Tongue (tissue), 1 donor: ENCODE measurements at regions not wholly inside any gene's neighbourhood (a gene's known extent, or its start where the extent isn't known, plus 50 kb on each side); places are given as distances from the start of the nearest gene placed in this dataset.

ENCODE experiments used
- DNase-seq: peaks from one replicate; pipeline ENCODE4 v3.0.0-alpha.2; 2015

DNA sequence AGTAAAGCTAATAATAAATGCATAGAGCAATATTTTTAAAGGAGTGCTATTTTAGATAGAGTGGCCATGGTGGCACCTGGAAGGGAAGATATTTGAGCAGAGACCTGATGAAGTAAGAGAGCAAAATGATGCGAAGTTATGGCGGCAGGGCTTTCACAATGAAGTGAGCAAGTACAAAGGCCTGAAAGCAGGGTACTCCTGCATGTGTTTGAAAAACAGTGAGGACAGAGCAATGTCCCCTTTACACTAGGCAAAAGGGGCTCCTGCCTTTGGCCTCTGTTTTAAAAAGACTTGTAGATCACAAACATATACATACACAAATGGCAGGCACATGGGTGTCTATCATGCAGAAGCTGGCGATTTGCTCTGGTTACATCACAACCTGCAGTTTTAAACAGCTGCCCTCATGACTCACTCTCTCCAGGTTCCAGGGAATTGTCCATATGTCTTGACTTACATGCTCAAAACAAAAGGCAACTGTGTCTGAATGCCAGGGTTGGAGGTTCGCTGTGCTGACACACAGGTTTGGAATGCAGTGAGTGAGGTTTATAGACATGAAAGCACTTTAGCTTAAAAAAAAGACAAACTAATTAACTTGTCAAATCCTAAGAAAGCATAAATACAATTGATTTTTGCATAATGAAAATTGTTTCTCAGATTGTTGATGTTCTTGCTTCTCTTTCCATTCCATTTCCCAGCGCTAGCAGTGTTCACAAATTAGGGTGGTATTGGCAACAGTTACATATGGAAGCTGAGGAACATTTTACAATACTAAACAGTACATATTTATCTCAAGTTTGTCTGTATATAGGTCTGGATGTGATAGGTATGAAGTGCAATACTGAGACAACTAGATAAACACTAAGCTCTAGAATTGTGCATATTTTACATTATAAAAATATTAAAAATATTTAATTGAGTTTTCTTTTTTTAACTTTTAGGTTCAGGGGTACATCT, 313.9 kb downstream of the BARHL2 start:
- DNase-seq, result peak; percentile 80

- DNase-seq, result no peak
Measured at GRCh38 chr1:90400131-90400530, 317.0 kb downstream of the BARHL2 start.

DNA sequence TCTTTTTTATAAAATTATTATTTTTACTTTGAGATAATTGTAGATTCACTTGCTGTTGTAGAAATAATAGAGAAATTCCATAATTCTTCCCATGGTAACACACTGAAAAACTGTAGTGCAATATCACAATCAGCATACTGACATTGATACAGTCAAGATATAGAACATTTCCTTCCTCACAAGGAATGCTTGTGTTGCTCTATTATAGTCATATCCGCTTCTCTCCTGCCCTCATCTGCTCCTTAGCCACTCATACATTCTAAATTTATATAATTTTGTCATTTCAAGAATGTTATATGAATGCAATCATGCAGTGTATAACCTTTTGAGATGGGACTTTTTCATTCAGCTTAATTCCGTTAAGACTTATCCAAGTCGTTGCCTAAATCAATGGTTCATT, 320.2 kb downstream of the BARHL2 start:
- DNase-seq, result no peak

GRCh38 chr1:90394247-90394646, 322.9 kb downstream of the BARHL2 start:
- DNase-seq, result no peak

DNA sequence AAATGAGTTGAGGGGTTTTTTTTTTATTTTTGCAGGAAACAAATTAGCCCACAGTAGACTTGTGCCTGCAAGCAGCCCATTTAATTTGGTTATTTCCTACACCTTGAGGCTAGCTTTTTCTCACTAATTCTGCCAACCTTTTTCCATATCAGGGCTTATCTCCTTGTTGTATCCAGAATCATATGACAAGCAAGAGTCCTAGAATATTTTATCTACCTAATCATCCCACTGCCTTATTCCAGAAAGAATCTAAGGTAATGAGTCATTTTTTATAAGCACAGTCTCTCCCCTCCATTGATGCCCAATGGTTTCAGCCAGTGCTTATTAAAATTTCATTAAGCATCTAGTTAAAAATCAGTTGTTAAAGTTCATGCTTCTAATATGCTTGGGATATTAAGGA, 324.1 kb downstream of the BARHL2 start:
- no peak for DNase-seq

DNA sequence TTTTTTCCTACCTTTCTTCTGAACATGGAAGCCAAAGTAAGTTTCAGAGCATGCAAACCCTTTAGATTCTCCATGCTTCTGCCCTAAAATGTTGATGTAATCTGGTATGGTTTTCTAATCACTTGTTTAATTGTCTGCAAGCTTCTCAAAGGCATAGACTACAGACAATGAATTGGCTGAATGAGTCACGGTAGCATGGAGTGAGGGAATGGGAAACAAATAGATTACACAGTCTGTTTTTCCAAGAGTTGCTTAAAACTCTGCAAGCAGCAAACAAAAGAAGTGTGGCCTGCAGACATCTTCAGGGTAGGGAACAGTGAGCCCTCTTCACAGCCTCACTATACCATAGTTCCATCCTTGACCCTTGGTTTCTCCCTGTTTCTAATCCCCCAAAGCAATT, 326.0 kb downstream of the BARHL2 start:
- DNase-seq, result no peak

- DNase-seq, result peak; percentile 36
Measured at GRCh38 chr1:90387805-90388204, 329.3 kb downstream of the BARHL2 start.

DNA sequence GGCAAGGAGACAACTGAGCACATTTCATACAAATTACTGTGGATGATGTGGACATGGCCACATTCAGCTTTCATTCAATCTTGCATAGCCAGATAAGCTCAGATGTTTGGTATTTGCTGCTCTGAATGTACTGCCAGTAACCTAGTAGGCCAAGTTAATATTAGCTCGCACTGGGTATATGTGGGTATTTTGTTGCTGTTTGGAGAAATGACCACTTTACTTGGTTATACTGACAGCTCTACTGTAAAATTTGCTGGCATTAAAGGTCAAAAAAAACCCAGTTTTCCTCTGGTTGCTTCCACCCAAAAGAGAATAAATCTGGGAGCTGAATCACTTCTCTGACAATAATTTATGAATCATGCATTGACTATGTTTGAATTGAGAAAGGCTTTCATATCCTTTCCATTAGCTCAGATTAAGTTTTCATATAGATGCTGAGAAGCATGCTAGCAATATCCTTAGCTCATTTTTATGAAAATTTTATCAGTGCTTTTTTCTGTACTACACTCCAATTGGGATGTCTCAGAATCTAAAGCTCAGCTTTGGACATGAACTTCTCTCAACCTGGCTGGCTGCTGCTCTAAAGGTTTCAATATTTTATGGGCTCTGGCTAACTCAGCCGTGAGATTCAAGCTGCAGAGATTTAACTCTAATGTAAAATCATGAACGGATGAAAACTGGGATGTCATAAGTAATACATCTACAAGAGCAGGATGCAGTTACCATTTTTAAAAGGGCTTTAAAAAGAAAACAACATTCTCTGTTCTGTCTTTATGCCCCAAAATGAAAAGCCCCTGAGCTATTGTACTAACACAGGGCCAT, 330.0 kb downstream of the BARHL2 start:
- peak; percentile 13 for DNase-seq

- DNase-seq, result no peak
Measured at GRCh38 chr1:90384193-90384592, 332.9 kb downstream of the BARHL2 start.

DNA sequence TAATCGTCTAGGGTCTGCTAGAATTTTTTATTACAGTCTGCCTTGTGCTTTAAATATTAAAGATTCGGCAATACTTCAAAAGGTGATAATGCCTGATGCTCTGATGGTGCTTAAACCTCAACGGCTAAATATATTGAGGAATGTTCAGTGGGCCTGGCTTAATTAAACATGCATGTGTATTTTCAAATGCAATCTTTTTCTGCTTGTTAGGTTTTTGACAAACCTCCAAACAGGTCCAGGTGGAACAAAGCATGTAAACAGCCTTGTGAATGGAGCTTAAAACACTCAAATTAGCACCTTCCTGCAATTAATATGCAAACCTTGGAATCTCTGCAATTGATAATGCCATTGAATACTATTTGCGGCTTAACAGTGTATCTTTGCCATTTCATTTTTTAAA, 334.9 kb downstream of the BARHL2 start:
- DNase-seq, result no peak

DNA sequence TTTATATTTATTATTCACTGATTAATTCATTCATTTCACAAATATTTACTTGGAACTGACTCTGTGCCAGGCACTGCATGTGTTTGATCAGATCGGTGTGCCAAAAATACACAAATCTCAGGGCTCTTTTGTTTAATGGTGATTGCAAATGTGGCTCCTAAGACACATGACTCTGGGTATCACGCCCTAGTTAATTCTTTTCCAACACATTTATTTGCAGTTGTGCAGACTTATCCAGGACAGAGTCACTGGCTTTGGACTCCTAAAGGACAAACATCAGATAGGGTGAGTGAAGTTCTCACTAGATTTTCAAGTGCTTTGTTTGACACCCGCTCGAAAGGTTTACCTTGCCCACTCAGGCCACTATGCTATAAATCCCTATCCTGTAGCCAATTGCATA, 335.5 kb downstream of the BARHL2 start:
- no peak for DNase-seq

- DNase-seq, result no peak
Measured at GRCh38 chr1:90371448-90371813, 345.7 kb downstream of the BARHL2 start.

GRCh38 chr1:90370686-90371447, 346.2 kb downstream of the BARHL2 start:
- peak; percentile 21 for DNase-seq

- DNase-seq, result no peak
Measured at GRCh38 chr1:90362163-90362562, 354.9 kb downstream of the BARHL2 start.

DNA sequence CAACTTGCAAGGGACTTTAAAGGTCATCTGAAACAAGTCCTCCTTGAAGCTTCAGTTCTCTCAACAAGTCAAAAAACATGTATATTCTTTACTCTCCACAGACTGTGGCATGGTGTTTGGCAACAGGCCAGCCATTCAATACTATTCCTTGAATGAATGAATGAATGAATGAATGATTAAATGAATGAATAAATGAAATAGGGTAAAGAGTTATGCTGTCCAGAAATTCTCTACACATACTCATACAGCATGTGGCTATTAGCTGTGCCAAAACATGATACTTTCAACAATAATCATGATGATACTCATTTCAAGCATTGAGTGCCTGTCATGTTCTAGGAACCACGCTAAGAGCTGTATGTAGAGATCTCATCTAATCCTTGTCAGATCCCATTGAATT, 356.1 kb downstream of the BARHL2 start:
- DNase-seq, result no peak

GRCh38 chr1:90359994-90360393, 357.1 kb downstream of the BARHL2 start:
- DNase-seq, result no peak

DNA sequence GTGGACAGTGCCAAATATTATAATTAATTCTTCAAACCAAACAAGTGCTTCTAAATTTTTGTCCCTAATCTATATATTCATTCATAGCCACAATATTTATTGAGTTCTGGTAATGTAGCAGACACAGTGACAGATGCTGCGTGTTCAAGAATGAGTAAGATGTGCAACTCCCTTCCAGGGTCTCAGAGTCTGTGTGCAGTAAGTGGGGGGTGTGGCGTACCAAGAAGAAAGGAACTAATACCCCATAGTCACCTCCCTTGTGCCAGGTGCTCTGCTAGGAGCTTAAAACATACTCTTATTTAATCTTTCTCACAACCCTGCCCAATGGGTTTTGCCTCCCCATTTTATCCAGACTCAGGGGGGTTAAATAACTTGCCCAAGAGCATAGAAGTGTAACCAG, 358.7 kb downstream of the BARHL2 start:
- DNase-seq, result no peak

- DNase-seq, result no peak
Measured at GRCh38 chr1:90357995-90358394, 359.1 kb downstream of the BARHL2 start.

- DNase-seq, result no peak
Measured at GRCh38 chr1:90356991-90357390, 360.1 kb downstream of the BARHL2 start.

DNA sequence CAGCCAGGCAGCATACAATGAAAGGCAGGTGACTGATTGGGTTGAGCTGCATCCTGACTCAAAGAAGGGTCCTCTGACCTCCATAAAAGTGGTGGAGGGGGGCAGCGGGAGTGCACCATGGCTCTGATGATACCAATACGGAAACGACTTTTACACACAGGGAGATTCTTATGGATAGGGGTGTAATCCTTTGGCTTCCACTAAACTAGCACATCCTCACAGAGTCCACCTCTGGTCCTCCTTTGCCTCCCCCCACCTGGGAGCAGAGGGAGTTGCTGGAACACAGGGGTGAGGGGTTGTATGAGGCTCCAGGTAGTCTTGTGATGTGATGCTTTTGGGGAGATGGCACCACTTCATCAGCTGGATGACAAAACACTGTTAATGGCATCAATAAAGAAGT, 361.0 kb downstream of the BARHL2 start:
- DNase-seq, result no peak

GRCh38 chr1:90354704-90355103, 359.8 kb downstream of the ZNF326 start:
- DNase-seq, result no peak

DNA sequence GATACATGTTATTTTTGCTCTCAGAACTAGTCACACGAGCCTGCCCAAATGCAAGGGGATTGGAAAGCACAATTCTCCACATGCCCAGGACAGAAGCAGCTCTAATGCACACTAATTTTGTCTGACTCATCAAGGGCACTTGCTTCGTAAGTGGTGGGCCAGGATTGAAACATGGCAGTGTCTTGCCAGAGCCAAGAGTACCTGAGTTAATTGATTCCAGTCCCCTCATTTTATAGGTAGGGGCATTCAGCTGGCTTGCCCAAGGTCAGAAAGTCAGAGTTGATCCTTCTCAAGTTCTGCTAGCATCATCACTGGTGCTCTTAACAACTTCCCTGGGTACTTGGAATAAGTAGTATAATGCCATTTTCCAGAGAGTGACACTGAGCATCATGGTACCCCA, 356.1 kb downstream of the ZNF326 start:
- DNase-seq, result no peak

DNA sequence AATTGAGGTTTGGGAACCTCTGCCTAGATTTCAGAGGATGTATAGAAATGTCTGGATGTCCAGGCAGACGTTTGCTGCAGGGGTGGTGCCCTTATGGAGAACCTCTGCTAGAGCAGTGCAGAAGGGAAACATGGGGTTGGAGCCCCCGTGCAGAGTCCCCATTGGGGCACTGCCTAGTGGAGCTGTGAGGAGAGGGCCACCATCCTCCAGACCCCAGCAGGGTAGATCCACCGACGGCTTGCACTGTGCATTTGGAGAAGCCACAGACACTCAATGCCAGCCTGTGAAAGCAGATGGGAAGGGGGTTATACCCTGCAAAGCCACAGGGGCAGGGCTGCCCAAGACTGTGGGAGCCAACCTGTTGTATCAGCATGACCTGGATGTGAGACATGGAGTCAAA, 354.6 kb downstream of the ZNF326 start:
- DNase-seq, result no peak
